HepG2 (cell line): ENCODE measurements at regions not wholly inside any gene's neighbourhood (a gene's known extent, or its start where the extent isn't known, plus 50 kb on each side); places are given as distances from the start of the nearest gene placed in this dataset.

Source experiments
- ADNP ChIP-seq: sonication (generic); formaldehyde crosslinking; IDR thresholded peaks from 2 replicates; pipeline ENCODE4 v1.4.0; 2020; ENCODE audit warnings: missing genetic modification reagents
- NR2F6 ChIP-seq, 2 experiments: IDR thresholded peaks; 2 replicates each; pipeline ENCODE4 v1.6.1; 2016; ENCODE audit warnings: antibody characterized with exemption in 1 of 2, mild to moderate bottlenecking in 1 of 2
- SMC3 ChIP-seq: IDR thresholded peaks from 2 replicates; pipeline ENCODE4 v1.6.1; 2011; ENCODE audit warnings: low read length, improper control_type of control experiment
- WIZ ChIP-seq: sonication (generic); formaldehyde crosslinking; IDR thresholded peaks from 2 replicates; pipeline ENCODE4 v1.5.1; 2020; ENCODE audit warnings: mild to moderate bottlenecking, missing genetic modification reagents
- ZNF383 ChIP-seq: sonication (generic); formaldehyde crosslinking; IDR thresholded peaks from 2 replicates; pipeline ENCODE4 v1.4.0; 2020; ENCODE audit warnings: missing genetic modification reagents, mild to moderate bottlenecking, borderline replicate concordance
- ZNF773 ChIP-seq: sonication (generic); formaldehyde crosslinking; IDR thresholded peaks from 2 replicates; pipeline ENCODE4 v1.4.0; 2020; ENCODE audit warnings: missing genetic modification reagents, borderline replicate concordance
- ZSCAN25 ChIP-seq: sonication (generic); formaldehyde crosslinking; IDR thresholded peaks from 2 replicates; pipeline ENCODE4 v1.8.0; 2022; ENCODE audit warnings: mild to moderate bottlenecking, missing genetic modification reagents

- TF ChIP-seq ZNF773 (CRISPR knock-in tag) = no peak
- TF ChIP-seq NR2F6 (IDR thresholded peaks at IDR 0.05) = no peak
- TF ChIP-seq NR2F6 (CRISPR knock-in tag; IDR thresholded peaks at IDR 0.05) = no peak
- no peak for TF ChIP-seq ZSCAN25 (CRISPR knock-in tag)
- TF ChIP-seq SMC3 = no peak
- TF ChIP-seq ZNF383 (CRISPR knock-in tag) = no peak
- no peak for TF ChIP-seq ADNP (CRISPR knock-in tag)
- TF ChIP-seq WIZ (CRISPR knock-in tag) = no peak
These were observed 302.2 kb downstream of the LMBRD1 start for GRCh38 chr6:69494595-69494994.
